ENCODE measurements at regions not wholly inside any gene's neighbourhood (a gene's known extent, or its start where the extent isn't known, plus 50 kb on each side); places are given as distances from the start of the nearest gene placed in this dataset.

- TF ChIP-seq CTCF (conservative IDR thresholded peaks at IDR 0.05; ENCODE audit: low read length) = no peak
- no peak for TF ChIP-seq EZH2phosphoT487 (IDR thresholded peaks at IDR 0.05; ENCODE audit: borderline replicate concordance)
Observed at GRCh38 chr9:99350461-99350860, 128.4 kb downstream of the SEC61B start.
